22Rv1 (cell line): ENCODE measurements at regions not wholly inside any gene's neighbourhood (a gene's known extent, or its start where the extent isn't known, plus 50 kb on each side); places are given as distances from the start of the nearest gene placed in this dataset.

Experiments
- ZFX ChIP-seq: fragments of 450-650 bp; IDR thresholded peaks from 2 replicates; pipeline ENCODE4 v1.6.1; 2017; ENCODE audit warnings: antibody characterized with exemption, borderline replicate concordance
- TF ChIP-seq, protein P1 (sequence below): fragments of 450-650 bp; IDR thresholded peaks from 2 replicates; pipeline ENCODE4 v1.5.1; 2017; ENCODE audit warnings: mild to moderate bottlenecking

DNA sequence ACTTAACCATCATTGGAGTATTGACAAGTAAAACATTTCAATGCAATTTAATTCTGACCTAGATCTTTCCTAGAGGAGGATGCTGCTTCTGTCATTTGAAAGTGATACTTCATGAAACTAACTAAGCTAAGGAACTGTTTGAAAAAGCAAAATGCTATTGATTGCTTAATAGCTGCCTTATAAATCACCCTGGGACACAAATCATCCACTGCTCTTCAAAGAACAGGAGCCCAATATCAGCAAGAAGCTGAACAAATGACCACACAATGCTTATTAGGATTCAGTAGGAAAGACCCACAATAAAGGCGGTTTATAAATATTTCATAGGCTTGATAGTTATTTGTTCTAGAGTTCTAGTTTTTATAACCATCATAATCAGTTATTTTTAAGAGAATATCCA lies 216.3 kb downstream of the TEX36 start:
- TF ChIP-seq, protein P1, sequence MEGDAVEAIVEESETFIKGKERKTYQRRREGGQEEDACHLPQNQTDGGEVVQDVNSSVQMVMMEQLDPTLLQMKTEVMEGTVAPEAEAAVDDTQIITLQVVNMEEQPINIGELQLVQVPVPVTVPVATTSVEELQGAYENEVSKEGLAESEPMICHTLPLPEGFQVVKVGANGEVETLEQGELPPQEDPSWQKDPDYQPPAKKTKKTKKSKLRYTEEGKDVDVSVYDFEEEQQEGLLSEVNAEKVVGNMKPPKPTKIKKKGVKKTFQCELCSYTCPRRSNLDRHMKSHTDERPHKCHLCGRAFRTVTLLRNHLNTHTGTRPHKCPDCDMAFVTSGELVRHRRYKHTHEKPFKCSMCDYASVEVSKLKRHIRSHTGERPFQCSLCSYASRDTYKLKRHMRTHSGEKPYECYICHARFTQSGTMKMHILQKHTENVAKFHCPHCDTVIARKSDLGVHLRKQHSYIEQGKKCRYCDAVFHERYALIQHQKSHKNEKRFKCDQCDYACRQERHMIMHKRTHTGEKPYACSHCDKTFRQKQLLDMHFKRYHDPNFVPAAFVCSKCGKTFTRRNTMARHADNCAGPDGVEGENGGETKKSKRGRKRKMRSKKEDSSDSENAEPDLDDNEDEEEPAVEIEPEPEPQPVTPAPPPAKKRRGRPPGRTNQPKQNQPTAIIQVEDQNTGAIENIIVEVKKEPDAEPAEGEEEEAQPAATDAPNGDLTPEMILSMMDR = no peak
- TF ChIP-seq ZFX = no peak
